Activated CD4-positive, alpha-beta T cell treated with anti-CD3 and anti-CD28 coated beads for 1 hour (primary cell): ENCODE measurements at regions not wholly inside any gene's neighbourhood (a gene's known extent, or its start where the extent isn't known, plus 50 kb on each side); places are given as distances from the start of the nearest gene placed in this dataset.
"Not testable (repeated sequence)": the region's sequence is repeated elsewhere in the genome, so short reads cannot be mapped to it uniquely, and the experiment has no call there.

Experiments used
- DNase-seq: peaks from one replicate; pipeline ENCODE4 v3.0.0-alpha.2; 2020

DNA sequence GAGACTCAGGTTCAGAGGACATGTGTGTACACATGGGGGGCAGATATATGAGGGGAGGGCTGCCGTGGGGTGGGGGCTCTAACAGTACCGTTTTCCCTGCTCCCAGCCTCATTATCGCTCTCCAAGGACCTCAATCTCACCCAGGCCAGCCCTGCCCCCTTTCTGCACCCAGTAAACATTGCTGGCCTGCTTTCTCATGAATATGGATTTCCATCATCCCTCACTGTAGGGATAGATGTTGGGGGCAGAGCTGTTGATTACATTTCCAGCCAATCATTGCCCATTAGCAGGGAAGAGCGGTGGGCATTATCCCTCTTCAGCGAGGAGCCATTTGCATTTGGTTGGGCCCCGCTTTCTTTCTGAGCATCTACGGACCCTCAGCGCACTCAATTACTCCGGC lies 273.8 kb downstream of the RPS6KC1 start:
- DNase-seq: no peak

DNA sequence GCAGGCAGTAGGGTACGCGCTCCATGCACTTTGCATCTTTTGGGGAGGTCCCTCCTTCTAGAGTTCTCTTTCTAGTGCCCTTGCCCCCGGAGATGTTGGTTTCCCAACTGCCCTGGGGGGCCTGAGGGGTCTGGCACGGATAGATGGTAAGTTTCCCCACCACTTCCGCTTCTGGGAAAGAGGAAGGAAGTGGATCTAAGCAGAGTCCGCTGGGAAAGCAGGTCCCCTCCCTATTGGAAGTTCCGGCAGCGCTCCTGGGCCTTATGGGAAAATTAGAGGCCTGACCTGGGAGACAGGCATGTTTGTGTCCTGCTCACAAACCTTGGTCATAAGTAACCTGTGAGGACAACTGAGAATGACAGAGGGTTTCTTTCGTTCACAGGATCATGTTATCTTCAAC lies 274.4 kb downstream of the RPS6KC1 start:
- no peak for DNase-seq

DNA sequence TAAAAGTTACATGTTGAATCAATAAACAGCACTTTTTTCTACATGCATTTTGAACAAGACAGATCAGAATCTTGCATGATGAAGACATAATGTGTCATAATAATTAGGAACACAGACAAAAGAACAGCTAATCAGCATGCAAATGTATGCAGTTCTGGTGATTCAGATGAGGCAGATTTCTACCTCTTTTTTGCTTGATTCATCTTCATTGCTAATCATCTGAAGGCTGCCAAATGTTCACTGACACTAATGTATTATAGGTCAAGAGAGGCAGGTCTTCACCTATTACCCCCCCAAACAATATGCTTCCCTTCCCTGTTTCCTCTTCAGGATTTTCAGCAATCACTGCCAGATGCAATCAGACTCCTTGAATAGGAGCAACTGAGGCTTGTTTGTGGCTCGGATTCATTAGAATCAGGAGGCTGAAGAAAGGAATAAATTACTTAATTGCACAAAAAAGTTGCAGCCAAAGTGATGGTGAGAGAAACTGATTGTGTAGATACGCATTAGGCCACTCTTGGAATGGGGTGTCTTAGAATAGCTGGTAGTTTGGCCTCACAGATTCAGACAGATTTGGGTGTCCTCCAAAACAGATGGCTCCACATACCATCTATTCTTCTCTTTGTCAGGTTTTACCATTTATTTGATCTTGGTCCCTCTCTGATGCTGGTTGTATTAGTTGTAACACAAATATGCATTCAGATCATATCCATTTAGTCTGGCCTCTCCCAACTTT lies 275.4 kb downstream of the RPS6KC1 start:
- no peak for DNase-seq

DNA sequence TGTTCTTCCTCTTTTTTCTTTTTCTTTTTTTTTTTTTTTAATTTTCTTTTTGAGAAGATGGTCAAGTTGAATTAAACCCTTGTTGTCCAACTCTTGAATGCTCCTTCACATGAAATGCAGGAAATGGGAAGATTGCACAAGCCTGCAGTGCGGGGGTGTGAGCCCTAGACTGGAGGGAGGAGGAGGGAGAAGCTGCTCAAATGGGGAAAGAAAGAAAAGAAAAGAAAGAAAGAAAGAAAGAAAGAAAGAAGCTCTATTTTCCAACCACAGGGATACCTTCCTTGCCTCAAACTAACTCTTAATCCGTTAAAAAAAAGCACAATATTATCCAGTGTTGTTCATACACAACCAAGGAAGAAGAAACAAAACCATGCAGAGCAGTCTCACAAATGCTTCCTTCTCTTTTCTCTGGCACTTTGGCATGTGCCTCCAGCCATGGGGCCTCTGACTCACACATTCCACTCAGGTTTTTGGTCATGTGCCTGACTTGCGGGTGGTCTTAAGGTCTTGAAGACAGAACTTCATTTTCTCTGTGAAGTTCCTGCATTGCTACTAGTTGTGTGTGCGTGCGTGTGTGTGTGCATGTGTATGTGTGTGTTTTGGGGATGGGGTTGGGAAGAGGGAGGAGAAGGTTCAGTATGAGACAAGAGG lies 276.1 kb downstream of the RPS6KC1 start:
- DNase-seq: no peak

DNA sequence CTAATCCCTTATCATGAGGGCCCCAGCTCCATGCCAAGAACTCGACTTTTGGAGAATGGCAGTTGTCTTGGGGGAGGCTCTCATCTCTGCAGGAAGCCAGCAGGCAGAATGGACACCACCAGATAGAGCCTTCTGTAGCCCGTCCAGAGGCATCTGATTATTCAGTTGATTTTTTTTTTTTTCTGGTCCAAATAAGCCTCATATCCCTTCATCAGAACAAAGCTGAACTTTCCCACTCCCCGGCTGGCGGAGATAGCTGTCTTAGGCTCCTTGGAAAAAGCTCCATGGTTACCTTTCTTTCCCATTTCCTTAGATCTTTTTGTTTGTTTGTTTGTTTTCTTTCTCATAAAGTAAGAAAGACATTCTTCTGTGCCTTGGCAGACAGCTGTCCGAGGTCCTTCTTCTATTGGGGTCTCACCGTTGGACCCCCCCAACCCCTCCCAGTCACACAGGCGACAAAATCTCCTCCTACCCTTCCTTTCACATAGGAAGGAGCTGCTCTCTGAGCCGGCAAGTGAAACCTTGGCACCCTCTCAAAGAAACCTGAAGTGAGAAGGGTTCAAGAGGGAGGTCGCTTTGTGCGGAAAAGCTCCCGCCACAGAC lies 278.5 kb downstream of the RPS6KC1 start:
- DNase-seq: no peak

DNA sequence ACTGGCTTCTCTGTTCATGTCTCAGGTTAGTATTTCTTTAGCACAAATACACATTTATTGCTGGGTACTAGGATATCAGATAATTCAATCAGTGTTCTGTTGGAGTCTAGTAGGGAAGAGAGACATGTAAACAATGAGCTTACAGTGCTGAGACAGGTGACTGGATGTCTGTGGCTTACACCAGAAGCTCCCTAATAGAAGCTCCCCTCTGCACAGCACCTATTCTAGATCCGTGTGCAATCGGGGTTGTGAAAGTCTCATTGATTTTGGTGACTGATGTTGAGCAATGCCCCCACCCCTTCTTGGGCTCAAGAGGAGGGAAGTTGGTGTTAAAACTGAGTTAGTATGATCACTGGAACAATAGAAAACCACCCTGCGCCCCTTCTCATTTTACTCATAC lies 279.2 kb downstream of the RPS6KC1 start:
- DNase-seq: no peak

DNA sequence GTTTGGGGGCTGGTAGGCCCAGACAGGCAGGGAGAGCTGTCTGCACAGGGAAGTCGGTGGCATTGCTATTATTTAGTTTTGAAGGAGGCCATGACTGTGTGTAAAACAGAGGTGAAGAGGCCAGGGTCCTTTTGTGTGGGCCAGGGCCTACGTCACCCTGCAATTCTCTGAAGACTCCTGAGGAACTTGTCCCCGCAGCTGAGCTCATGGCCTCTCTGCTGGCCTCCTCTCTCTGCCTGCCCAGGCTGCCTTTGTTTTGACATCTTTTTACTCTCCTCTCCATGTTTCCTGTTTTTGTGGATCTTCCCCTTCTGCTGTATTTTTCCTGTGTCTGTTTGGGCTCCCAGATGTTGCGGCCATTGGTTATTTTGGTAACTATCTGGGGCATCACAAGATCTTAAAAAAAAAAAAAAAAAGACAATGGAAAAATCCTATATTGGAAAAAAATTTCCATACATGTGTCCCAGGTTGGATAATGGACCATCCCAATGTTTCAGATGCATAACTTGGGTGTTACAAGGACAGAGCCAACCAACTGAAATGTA lies 280.7 kb downstream of the RPS6KC1 start:
- no peak for DNase-seq

DNA sequence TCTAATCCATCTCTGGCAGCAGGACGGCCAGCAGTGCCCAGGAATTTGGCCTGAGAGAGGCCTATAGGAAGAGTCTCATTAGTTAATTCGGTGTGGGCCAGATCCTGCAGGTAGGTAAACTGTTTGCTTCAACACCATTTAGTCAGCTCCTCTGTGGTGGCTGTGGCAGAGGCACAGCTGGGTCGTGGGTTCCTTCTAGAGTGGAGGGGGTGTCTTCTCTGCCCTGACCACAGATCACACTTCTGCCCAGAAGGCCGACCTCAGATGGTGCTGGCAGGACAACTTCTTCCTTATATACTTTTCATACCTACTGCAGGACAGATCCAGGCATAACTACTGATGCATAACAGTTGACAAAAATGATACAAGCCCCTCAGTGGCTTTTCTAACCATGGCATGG lies 281.4 kb downstream of the RPS6KC1 start:
- no peak for DNase-seq

DNA sequence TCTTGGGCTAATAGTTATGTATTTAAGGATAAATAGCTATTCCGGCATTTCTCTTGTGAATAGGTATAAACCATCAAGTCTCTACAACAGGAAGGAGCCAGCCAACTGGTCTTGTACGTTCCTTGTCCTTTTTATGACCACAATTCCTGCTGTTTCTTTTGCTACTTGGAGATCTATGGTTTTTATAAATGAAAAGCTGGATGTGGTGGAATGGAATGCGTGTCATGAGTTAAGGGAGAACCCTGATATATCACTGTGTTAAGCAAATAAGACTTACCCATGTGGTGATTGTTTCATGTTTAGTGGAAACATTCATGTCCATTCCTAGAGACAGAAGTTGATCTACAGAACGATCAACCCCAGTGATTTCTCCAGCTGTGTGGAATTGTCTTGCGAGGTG lies 282.1 kb downstream of the RPS6KC1 start:
- DNase-seq: no peak

DNA sequence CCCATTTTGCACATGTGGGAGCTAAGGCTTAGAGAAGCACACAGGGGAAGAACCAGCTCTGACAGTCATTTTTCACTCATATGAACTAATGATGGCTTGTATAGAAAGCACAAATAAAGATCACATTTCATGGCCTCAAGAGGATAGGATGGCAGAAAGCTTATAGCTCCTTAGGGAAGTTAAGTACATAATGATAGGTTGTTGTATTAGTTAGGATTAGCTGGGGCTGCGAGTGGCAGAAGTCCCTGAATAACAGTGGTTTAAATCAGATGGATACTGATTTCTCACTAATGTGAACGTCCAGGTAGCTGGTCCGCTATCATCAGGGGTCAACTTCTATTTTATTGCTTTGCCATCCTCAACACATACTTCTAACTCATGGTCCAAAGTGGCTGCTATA lies 284.0 kb downstream of the RPS6KC1 start:
- no peak for DNase-seq

DNA sequence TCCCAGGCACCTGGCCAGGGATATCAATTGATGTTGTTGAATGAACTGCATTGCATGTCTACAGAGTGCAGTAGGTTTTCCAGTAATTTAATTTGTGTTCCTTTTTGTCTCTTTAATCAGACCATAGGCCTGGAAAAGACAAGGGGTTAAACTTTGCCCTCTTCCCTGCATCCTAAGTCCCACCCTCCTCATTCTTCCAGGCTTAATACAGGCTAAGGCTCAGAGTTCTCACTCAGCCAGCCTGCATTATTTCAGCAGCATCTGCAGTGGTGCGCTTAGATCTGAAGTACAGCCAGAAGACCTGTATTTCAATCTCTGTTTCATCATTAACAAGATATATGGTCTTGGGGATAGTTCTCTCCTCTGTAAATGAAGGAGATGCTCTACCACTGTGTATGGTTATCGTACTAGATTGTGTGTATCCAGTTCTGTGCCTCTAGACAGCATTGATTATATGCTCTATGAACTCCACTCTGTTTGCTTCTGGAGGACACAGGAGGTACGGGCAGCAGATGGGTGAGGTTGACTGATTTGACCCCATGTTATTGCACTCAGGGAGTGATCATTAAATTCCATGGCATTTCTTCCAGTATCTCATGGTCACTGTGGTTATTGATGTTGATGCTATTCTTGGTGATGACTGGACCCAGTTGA lies 286.1 kb downstream of the RPS6KC1 start:
- DNase-seq: no peak

DNA sequence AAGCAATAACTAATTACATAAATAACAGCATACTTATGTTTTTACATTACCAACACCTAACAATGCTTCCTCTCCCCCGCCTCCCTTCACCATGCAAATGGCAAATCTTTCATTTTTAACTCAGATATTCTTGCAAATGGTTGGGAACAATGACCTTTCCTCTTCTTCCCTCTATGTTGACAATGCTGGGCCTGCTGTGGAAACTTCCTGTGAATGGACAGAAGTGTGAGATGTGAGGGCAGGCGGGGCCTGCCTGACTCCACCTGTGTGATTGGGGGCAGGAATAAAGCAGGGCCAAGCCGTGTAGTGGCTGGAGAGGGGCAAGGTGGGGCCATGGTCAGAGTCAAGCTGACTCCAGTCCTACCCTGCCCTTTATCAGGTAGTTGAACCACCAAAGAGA lies 289.6 kb downstream of the RPS6KC1 start:
- no peak for DNase-seq

DNA sequence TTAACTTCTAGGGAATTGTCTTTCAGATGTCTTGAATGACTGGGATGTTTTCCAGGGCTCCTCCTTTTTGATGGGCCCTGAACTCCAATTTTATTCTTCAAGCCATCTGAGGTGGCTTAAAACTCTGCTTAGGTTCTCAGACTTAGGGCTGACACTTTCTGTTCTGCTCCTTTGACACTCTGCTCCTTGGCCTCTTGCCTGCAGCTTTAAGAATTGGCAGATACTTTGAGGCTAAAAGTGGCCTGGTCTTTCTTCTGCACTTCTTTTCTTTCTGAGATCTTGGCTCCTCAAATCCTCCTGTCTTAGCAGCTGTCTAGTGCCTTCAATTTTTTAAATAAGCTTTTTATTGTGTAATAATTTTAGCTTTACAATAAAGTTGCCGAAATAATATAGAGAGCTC lies 294.6 kb downstream of the RPS6KC1 start:
- no peak for DNase-seq

DNA sequence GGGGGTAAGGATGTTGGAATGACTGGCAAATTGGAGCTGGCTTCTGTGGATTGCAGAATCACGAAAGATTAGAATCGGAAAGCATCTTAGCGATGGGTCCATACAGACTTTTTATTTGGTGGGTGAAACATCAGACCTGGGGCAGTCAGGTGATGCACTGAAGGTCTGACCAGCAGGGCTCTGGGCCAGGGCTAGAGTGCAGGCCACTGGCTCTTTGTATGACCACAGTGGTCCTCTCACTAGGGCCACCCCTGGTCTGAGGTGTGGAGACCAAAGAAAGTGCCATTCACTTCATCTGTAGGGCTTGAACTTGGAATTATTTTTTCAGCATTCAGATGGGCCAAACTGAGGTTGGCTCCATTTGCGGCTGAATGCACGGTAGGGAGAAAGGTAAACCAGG lies 306.4 kb downstream of the RPS6KC1 start:
- no peak for DNase-seq

DNA sequence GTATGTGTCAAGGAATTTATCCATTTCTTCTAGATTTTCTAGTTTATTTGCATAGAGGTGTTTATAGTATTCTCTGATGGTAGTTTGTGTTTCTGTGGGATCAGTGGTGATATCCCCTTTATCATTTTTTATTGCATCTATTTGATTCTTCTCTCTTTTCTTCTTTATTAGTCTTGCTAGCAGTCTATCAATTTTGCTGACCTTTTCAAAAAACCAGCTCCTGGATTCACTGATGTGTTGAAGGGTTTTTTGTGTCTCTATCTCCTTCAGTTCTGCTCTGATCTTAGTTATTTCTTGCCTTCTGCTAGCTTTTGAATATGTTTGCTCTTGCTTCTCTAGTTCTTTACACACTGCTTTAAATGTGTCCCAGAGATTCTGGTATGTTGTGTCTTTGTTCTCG lies 307.3 kb downstream of the RPS6KC1 start:
- not testable (repeated sequence) for DNase-seq

DNA sequence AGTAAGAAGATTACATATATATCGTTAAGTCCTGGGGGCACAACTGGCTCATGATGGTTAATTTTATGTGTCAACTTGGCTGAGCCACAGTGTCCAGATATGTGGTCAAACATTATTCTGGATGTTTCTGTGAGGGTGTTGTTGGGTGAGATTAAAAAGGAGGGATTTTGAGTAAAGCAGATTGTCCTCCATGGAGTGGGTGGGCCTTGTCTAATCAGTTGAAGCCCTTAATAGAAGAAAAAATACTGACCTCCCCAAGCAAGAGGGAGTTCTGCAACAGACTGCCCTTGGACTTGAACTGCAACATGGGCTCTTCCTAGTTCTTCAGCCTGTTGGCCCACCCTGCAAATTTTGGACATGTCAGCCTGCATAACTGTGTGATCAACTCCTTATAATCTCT lies 311.6 kb downstream of the RPS6KC1 start:
- no peak for DNase-seq

DNA sequence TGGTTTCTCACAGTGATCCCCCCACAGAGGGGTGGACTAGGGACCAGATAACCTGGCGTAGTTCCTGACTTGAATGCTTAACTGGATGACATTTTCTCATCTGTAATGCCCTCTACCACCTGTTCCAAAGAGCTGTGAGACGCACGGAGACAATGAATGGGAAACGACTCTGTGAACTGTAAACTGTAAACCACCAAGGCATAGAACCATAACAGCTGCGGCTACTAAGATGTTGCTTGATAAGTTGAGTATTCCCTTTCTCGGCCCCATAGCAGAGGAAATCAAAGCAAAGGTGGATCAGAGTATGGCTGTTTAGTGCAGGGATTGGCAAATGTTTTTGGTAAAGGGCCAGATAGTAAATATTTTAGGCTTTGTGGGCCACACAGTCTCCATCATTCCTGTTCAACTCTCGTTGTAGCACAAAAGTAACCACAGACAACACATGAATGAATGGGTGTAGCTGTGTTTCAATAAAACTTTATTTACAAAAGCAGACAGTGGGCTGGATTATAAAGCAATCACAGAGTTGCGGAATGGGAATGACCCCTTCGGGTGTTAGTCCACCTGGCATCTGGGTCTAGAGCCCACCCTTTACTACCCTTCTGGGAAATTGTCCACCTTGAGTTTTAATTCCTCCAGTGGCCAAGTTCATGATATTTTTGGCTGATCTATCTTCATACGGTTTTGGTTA lies 315.2 kb downstream of the RPS6KC1 start:
- DNase-seq: no peak

DNA sequence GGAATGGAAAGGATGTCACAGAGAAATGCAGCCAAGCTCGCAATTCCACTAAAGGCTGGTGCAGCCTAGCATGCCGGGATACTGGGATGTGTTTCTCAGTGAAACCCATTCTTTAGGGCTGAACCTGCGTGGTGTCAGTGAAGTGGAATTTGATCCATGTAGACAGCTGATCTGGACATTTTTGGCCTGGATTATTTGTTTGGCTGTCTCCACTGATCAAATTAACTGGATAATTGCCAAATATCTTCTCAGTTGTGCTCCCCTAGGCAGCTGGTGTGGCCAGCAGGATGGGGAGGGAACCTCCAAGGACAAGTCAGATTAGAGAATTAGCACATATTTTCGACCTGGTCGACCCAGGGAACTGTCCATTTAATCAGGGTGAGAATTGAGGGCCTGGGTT lies 318.4 kb downstream of the RPS6KC1 start:
- no peak for DNase-seq

DNA sequence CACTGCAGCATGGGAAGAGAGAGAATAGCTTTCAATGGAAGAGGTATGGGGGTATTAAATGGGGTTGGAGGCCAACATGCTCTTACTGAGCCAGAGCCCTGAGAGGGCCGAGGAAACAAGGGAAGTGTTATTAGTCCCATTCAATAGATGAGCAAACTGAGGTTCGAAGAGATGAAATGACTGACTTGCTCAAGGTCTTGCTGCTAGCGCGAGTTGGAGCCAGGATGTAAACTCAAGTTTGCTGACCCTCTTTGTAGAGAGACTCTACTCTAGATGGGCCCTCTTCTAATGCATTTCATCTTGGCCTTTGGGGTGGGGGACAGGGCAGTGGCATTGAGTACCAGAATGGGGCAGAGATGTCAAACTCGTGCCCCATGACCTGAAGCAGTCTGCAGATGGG lies 319.5 kb downstream of the RPS6KC1 start:
- DNase-seq: no peak

DNA sequence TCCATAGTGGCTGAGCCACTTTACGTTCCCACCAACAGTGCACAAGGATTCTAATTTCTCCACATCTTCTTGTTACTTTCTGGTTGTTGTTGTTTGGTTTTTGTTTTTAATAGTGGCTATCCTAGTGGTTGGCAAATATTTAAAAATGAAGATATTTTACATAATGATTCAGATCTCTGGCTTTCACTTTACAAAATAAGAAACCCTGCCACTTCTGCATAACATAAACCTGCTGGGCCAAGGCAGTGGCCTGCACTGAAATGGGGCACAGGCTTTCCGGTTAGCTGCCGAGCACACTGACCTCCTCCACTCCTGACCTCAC lies 320.4 kb downstream of the RPS6KC1 start:
- no peak for DNase-seq

DNA sequence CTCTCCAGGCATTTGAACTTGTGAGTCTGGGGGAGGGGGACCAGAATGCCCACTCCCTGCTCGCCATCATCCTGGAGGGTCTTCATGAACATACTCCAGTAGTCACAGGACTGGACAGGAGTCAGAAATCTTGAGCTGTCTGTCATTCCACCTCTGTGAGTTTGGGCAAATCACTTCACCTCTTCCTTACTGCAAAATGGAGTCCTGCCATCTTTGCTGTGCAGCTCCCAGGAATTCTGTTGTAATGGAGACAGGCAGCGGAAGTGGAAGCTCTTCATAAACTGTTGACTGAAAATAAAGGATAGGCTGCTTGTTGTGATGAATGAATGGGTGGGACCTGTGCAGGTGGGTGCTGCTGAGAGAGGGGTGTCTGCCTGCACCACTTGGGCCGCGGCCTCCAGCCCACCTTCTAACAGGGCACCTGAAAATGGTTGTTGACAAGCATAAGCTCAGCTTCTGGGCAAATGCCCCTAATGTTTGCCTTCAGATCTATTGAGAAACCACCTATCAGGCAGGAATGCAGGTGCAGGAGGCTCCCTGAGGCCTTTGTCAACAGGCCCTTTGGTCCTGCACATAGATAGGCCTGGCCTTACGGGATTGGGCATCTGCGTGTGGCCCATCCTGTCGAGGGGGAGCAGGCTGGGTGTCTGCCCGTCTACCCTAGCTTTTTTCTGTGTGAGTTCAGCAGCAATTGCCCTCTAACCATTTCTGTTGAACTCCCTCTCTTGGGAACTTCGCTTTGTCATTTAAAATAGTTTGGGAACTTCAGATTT lies 321.0 kb downstream of the RPS6KC1 start:
- DNase-seq: no peak

DNA sequence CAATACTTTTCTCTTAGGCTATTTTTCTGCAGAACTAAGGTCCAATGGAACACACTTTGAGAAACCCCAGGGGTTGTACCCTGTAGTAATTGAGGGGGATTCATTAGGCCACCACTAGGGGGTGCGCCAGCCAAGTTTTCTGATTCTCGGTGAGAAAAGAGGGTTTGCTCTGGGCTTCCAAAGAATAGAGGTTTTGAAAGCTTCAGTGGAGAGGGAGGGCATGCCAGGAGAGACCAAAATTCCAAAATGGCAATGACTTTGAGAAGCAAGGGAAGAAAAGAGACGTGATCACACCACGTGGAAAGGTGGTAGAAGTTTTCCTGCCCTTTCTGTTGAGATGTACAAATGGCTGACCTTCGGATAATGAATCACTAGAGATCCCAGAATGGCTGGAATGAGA lies 323.3 kb downstream of the RPS6KC1 start:
- DNase-seq: peak; percentile 32
